Brain microvascular endothelial cell (primary cell): ENCODE measurements at regions not wholly inside any gene's neighbourhood (a gene's known extent, or its start where the extent isn't known, plus 50 kb on each side); places are given as distances from the start of the nearest gene placed in this dataset.
"Not testable (repeated sequence)": the region's sequence is repeated elsewhere in the genome, so short reads cannot be mapped to it uniquely, and the experiment has no call there.

ENCODE experiments used
- DNase-seq: peaks from one replicate; pipeline ENCODE4 v3.0.0-alpha.2; 2020
- H3K27ac ChIP-seq: fragments of 250-450 bp; sonication (Bioruptor Pico); 2 replicates; pipeline ENCODE4 v1.5.1; 2020; ENCODE audit warnings: mild to moderate bottlenecking, moderate library complexity
- H3K27me3 ChIP-seq: fragments of 250-450 bp; sonication (Bioruptor Pico); replicated peaks from 2 replicates; pipeline ENCODE4 v1.5.1; 2020; ENCODE audit warnings: mild to moderate bottlenecking
- H3K36me3 ChIP-seq: fragments of 250-450 bp; sonication (Bioruptor Pico); replicated peaks from 2 replicates; pipeline ENCODE4 v1.5.1; 2020; ENCODE audit warnings: mild to moderate bottlenecking
- H3K4me3 ChIP-seq: 2 replicates; pipeline ENCODE4 v1.5.1; 2011; ENCODE audit warnings: low read depth, mild to moderate bottlenecking, control low read depth, low read length, moderate library complexity
- in situ Hi-C: cut with HindIII; loops from 2 replicates; pipeline ENCODE4 v1.10.0; 2017; ENCODE audit warnings: low sequenced_read_pairs, low pct_ligation_motif_present
- TF ChIP-seq, protein P1 (sequence below): IDR thresholded peaks from 2 replicates; pipeline ENCODE4 v1.5.1; 2011; ENCODE audit warnings: low read depth, mild to moderate bottlenecking, moderate library complexity, low read length, control low read depth, inconsistent platforms; ENCODE audit errors: missing control alignments

DNA sequence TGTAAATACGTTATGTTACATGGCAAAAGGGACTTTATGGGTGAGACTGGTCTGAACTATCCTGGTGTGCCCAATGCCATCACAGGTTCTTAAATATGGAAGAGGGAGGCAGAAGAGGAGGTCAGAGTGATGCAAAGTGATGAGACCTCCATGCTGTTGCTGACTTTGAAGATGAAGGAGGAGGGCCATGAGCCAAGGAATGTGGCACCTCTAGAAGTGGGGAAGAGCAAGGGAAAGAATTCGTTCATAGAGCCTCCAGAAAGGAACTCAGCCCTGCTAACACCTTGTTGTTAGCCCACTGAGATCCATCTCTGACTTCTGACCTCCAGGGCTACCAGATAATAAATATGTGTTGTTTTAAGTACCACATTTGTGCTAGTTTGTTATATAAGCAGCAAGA is 462.0 kb downstream of the RPS6KC1 start:
- Histone ChIP-seq H3K36me3 (no peaks in the 10 kb centered on the region), H3K4me3 (no peak overlapping the region), H3K27me3 (no peaks in the 10 kb centered on the region), H3K27ac (no peak overlapping the region)
- in situ Hi-C loops, result no loop called here
- no peak for DNase-seq
- TF ChIP-seq, protein P1, sequence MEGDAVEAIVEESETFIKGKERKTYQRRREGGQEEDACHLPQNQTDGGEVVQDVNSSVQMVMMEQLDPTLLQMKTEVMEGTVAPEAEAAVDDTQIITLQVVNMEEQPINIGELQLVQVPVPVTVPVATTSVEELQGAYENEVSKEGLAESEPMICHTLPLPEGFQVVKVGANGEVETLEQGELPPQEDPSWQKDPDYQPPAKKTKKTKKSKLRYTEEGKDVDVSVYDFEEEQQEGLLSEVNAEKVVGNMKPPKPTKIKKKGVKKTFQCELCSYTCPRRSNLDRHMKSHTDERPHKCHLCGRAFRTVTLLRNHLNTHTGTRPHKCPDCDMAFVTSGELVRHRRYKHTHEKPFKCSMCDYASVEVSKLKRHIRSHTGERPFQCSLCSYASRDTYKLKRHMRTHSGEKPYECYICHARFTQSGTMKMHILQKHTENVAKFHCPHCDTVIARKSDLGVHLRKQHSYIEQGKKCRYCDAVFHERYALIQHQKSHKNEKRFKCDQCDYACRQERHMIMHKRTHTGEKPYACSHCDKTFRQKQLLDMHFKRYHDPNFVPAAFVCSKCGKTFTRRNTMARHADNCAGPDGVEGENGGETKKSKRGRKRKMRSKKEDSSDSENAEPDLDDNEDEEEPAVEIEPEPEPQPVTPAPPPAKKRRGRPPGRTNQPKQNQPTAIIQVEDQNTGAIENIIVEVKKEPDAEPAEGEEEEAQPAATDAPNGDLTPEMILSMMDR, result no peak

DNA sequence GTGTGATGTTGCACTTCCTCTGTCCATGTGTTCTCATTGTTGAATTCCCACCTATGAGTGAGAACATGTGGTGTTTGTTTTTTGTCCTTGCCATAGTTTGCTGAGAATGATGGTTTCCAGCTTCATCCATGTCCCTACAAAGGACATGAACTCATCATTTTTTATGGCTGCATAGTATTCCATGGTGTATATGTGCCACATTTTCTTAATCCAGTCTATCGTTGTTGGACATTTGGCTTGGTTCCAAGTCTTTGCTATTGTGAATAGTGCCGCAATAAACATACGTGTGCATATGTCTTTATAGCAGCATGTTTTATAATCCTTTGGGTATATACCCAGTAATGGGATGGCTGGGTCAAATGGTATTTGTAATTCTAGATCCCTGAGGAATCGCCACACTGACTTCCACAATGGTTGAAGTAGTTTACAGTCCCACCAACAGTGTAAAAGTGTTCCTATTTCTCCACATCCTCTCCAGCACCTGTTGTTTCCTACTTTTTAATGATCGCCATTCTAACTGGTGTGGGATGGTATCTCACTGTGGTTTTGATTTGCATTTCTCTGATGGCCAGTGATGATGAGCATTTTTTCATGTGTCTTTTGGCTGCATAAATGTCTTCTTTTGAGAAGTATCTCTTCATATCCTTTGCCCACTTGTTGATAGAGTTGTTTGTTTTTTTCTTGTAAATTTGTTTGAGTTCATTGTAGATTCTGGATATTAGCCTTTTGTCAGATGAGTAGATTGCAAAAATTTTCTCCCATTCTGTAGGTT is 463.6 kb downstream of the RPS6KC1 start:
- DNase-seq, H3K4me3 ChIP-seq, H3K27ac ChIP-seq, H3K27me3 ChIP-seq, H3K36me3 ChIP-seq, in situ Hi-C loops: not testable (repeated sequence)

DNA sequence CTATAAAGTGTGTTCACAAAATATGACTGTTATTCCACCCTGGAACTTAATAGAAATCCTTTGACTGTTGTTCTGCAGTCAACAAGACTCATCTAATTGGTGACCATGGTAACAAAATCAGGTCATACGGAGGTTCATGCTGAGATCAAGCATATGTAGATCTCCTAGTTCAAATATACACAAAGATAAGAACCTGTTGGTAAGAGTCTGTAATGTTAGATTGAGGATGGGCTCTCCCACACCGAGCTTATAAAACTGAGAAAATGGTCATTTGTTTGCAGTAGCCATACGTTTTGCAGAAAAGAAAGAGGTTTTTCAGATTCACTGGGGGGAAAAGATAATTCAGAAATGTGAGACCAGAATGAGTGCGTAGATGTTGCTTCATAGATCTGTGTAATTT is 468.1 kb downstream of the RPS6KC1 start:
- TF ChIP-seq, protein P1, result no peak
- DNase-seq, result no peak
- H3K27ac ChIP-seq, result no peak overlapping the region
- in situ Hi-C loops, result no loop called here
- no peaks in the 10 kb centered on the region for H3K36me3 ChIP-seq
- H3K27me3 ChIP-seq, result no peaks in the 10 kb centered on the region
- no peak overlapping the region for H3K4me3 ChIP-seq

DNA sequence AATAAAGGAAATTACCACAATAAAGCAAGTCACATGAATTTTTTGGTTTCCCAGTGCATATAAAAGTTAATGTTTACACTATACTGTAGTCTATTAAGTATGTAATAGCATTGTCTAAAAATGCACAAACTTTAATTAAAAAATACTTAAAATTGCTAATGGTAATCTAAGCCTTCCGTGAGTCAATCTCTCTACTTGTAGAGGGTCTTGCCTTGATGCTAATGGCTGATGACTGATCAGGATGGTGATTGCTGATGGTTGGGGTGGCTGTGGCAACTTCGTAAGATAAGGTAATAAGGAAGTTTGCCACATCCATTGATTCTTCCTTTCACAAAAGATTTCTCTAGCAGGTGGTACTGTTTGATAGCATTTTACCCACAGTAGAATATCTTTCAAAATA is 466.6 kb upstream of the PROX1 start:
- Histone ChIP-seq H3K4me3 (no peak overlapping the region), H3K27me3 (no peaks in the 10 kb centered on the region), H3K27ac (no peak overlapping the region), H3K36me3 (no peaks in the 10 kb centered on the region)
- in situ Hi-C loops, result no loop called here
- no peak for DNase-seq
- TF ChIP-seq, protein P1, result no peak

DNA sequence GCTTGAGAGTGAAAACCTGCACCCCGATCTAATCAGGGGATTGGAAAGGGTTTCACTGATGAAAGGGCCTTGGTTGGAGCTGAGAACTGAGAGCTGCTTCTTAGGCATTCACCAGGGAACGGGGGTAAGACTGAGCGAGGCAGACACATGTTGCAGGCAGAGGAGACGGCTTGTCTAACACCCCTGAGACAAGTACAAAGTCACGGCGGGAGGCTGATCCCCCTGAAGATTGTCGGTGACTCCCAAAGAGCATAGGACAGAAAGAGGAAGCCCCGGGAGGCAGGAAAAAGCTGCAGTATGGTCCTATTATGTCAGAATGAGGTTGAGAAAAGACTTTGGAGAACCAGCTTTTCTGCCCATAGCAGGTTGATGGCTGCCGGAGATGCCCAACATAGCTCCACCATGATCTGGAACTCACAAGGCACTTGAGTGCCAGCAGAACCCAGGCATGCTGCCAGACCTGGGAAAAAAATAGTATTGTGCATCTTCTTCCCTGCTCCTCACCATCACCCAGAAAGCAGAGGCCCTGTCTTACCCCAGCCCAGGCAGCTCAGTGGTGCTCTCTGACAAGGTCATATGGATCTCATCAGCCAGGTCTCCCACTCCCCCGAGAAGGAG is 463.9 kb upstream of the PROX1 start:
- DNase-seq, result no peak
- TF ChIP-seq, protein P1, result no peak
- in situ Hi-C loops, result no loop called here

DNA sequence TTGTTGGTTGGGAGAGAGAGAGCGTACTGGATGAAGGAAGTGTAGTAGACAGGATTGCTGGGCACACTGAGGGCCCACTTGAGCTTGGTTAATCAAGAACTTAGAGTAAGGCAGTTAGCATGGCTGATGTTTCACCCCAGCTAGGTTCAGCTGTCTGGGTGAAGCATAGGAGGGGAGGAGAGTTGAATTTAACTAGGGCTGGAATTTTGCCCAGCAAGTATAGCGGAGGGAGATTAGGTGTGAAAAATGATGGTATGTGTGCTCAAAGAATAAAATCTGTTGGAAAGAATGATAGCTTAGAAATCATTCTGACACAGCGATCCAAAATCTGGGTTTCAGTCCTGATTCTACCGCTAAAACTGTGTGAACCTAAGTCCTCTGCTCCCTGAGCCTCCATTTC is 461.5 kb upstream of the PROX1 start:
- in situ Hi-C loops, result no loop called here
- no peaks in the 10 kb centered on the region for H3K27me3 ChIP-seq
- no peaks in the 10 kb centered on the region for H3K36me3 ChIP-seq
- H3K4me3 ChIP-seq, result no peak overlapping the region
- no peak overlapping the region for H3K27ac ChIP-seq
- DNase-seq, result no peak
- TF ChIP-seq, protein P1, result no peak

More for the DNA sequence above, 463.9 kb upstream of the PROX1 start:
- Histone ChIP-seq H3K36me3 (no peaks in the 10 kb centered on the region), H3K27ac (no peak overlapping the region), H3K27me3 (no peaks in the 10 kb centered on the region), H3K4me3 (no peak overlapping the region)
